GM12873 (cell line): ENCODE measurements at regions not wholly inside any gene's neighbourhood (a gene's known extent, or its start where the extent isn't known, plus 50 kb on each side); places are given as distances from the start of the nearest gene placed in this dataset.

Source experiments
- TF ChIP-seq, protein P1 (sequence below): IDR thresholded peaks from 2 replicates; pipeline ENCODE4 v1.5.1; 2012; ENCODE audit warnings: low read depth, mild to moderate bottlenecking, moderate library complexity, low read length, control low read depth; ENCODE audit not compliant: insufficient read depth; ENCODE audit errors: missing control alignments

DNA sequence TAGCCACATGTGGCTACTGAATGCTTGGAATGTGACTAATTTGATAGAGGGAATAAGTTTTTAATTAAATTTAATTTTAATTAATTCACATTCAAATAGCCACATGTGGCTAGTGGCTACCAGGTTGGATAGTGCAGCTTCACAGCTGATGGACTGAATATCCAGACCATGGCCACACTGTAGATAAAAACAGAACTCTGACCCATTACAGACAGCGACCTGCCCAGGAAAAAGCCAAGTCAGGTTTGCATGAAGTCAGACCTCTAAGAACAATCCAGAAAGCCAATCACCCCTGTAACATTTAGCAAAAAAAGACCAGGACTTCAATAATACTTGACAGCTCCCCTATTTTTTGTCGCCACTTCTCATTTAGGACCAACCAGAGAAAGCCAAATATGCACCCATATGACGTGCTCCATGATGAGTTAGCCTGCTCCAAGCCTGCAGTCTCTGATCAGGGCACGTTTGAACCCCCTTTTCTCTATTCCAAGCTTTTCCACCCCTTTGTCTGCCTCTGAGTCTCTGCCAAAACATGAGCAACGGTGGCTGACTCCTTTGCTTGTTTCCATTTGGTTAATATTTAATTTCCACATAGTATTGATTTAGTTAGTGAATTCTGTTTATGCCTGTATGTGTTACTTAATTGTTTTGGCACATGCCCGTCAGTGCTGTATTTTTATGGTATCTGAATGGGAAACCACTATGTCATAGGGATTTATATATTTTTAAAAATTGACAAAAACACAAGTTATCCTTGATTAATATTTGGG is 636.3 kb downstream of the UTRN start:
- TF ChIP-seq, protein P1, sequence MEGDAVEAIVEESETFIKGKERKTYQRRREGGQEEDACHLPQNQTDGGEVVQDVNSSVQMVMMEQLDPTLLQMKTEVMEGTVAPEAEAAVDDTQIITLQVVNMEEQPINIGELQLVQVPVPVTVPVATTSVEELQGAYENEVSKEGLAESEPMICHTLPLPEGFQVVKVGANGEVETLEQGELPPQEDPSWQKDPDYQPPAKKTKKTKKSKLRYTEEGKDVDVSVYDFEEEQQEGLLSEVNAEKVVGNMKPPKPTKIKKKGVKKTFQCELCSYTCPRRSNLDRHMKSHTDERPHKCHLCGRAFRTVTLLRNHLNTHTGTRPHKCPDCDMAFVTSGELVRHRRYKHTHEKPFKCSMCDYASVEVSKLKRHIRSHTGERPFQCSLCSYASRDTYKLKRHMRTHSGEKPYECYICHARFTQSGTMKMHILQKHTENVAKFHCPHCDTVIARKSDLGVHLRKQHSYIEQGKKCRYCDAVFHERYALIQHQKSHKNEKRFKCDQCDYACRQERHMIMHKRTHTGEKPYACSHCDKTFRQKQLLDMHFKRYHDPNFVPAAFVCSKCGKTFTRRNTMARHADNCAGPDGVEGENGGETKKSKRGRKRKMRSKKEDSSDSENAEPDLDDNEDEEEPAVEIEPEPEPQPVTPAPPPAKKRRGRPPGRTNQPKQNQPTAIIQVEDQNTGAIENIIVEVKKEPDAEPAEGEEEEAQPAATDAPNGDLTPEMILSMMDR, result no peak

DNA sequence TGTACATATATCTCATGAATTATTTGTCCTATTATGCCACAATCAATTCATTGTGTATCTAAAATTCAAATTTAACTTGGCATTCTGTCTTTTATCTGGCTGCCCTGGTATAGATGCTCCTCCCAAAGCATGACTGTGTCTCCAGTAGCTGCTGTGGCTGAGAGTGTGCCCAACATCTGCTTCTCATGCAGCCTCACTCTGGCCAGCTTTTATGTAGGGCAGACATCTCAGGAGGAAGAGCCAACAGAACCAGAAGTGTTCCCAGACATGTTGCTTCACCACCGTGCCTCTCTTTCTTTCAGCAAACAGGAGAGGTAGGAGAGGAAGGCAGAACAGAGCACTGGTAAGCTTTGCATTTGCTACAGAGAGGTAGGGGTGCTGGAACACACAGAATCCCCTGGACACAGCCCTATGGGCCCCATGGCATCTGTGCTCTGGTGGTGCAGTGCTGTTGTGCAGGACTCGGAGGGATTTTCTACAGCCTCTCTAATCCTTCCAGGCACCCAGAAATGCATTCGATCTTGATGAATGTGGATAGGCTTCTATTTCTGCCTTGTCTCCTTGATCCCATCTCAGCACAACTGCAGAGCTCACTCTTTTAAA is 637.1 kb downstream of the UTRN start:
- TF ChIP-seq, protein P1, result no peak

DNA sequence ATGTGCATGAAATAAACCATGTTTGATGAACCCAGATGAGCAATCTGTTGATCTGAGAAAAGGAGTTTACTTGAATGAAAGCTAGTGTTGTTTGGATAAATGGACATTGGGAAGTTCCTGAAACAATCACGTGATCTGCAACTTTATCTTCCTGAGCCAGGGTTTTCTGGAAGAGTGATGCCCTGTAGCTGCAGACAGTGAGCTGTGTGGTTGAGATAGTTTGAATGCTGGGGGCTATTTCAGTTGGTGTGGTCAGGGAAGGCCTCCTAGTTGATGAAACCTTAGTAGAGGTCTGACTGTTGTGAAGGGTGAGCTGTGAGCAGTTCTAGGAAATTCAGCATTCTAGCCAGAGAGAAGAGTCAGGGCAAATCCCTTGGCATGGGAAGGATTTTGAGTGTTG is 643.7 kb downstream of the UTRN start:
- TF ChIP-seq, protein P1, result no peak

DNA sequence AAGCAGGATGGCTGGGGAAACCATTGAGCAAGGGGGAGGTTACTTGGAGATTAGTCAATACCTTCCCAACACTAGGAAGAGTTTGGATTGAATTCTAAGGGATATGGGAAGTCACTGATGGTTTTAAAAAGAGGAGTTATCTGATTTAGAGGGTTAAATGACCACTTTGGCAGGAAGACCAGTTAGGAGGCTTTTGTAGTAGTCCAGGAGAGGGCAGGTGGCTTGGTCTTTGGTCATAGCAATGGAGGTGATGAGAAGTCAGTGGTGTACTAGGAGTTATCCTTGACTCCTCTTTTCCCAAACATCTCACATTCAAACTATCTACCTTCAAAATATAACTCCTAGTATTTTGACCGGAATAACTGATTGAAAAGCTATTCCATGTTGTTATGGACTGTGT is 644.1 kb downstream of the UTRN start:
- TF ChIP-seq, protein P1, result no peak

DNA sequence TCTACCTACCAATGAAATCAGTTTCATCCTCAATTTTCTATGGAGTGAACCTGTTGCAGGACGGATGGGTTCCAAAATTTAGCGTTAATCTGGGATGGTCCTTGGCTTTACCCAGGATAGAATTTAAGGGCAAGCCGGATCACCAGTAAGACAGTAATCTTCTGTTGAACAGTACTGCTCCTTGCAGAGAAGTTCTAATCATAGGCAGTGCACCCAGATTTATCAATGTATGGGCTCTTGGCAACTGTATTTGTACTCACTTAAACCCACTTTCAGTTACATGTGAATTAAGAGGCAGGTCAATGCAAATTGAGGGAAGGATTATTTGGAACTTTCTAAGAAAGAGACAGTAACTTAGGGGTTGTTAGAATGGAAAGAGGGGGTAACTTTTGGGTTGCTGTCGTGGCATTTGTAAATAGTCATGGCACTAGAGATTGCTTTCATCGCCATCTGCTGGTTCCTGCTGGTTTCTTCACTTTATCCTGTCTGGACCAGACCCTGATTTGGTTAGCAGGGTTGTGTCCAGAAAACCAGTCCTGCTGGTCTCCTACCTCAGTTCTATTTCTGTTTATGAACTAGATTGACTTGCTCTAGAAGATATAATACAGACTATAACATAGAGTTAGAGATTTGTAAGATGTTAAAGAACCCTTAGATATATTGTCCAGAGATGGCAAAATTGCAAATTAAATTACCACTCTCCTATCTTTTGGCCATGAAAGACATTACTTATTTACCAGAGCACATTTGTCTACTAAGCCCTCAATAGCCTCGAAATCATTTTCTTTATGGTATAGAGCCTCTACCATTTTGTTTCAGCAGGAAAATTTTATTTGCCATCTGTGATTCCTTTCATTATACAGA is 646.3 kb downstream of the UTRN start:
- TF ChIP-seq, protein P1, result peak; percentile 76

DNA sequence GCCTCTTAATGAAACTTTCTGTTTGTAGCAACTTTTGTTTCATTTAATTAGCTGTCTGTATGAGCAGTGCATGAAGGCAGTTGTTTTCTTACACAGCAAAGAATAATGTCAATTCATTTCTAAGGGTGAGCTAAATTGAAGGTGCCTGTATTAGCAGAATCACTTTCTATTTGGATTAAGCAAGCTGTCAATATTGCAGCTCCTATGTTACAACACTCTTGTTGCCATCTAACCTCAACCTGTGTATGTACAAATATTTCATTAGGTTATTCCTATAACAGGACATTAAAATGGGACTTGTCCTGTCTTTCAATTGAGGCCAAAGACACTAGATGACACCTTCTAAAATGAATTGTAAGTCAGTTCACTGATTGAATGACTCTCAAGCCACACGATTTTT is 647.5 kb downstream of the UTRN start:
- TF ChIP-seq, protein P1, result no peak

DNA sequence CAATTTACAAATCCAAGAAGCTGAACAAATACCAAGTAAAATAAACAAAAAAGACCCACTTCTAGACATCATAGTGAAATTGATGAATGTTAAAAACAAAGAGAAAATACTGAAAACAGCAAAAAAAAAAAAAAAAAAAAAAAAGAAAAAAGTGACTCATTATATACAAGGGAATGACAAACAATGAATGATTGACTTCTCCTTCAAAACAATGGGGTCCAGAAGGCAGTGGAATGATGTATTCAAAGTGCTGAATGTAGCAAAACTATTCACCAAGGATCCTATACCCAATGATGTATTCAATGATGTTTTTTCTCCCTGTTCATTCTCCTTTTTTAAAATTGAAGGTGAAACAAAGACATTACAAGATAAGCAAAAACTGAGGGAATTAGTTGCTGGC is 650.0 kb downstream of the UTRN start:
- TF ChIP-seq, protein P1, result no peak
